HEK293T (cell line): ENCODE measurements at regions not wholly inside any gene's neighbourhood (a gene's known extent, or its start where the extent isn't known, plus 50 kb on each side); places are given as distances from the start of the nearest gene placed in this dataset.
A peak's percentile ranks its signal among the peaks of the same experiment; 100 is the strongest.

Experiments used
- CTCF ChIA-PET: fragments of 350-600 bp; formaldehyde crosslinking; extraction: SDS; loops from one replicate; lab custom pipeline; 2021; ENCODE audit warnings: antibody characterized with exemption, inconsistent platforms; lab: Yijun Ruan, JAX
- POLR2A ChIA-PET: fragments of 350-600 bp; formaldehyde crosslinking; extraction: SDS; loops from one replicate; lab custom pipeline; 2020; ENCODE audit warnings: antibody characterized with exemption, inconsistent platforms; lab: Yijun Ruan, JAX
- DNase-seq: peaks from one replicate; pipeline ENCODE4 v3.0.0; 2012; ENCODE audit warnings: mixed read lengths; ENCODE audit errors: extremely low spot score
- ARNT ChIP-seq: fragments of 450-650 bp; IDR thresholded peaks from 2 replicates; pipeline ENCODE4 v1.6.1; 2017; ENCODE audit warnings: mild to moderate bottlenecking
- BHLHE40 ChIP-seq: fragments of 450-650 bp; IDR thresholded peaks from 2 replicates; pipeline ENCODE4 v1.6.1; 2016; ENCODE audit warnings: mild to moderate bottlenecking, moderate library complexity, borderline replicate concordance
- CTBP1 ChIP-seq: fragments of 450-650 bp; IDR thresholded peaks from 2 replicates; pipeline ENCODE4 v1.6.1; 2016; ENCODE audit warnings: borderline replicate concordance
- ELF4 ChIP-seq: fragments of 450-650 bp; IDR thresholded peaks from 2 replicates; pipeline ENCODE4 v1.6.1; 2017; ENCODE audit warnings: antibody characterized with exemption
- FOXA1 ChIP-seq: fragments of 450-650 bp; IDR thresholded peaks from 2 replicates; pipeline ENCODE4 v1.6.1; 2016; ENCODE audit warnings: mild to moderate bottlenecking
- FOXK2 ChIP-seq: fragments of 450-650 bp; IDR thresholded peaks from 2 replicates; pipeline ENCODE4 v1.6.1; 2016; ENCODE audit warnings: mild to moderate bottlenecking
- FOXM1 ChIP-seq: fragments of 450-650 bp; IDR thresholded peaks from 2 replicates; pipeline ENCODE4 v1.6.1; 2017; ENCODE audit warnings: mild to moderate bottlenecking, borderline replicate concordance
- HDGF ChIP-seq: fragments of 450-650 bp; IDR thresholded peaks from 2 replicates; pipeline ENCODE4 v1.6.1; 2017; ENCODE audit warnings: antibody characterized with exemption, borderline replicate concordance
- L3MBTL2 ChIP-seq: fragments of 450-650 bp; conservative IDR thresholded peaks from 2 replicates; pipeline ENCODE4 v1.6.1; 2016; ENCODE audit warnings: mild to moderate bottlenecking
- LEF1 ChIP-seq: fragments of 450-650 bp; IDR thresholded peaks from 2 replicates; pipeline ENCODE4 v1.6.1; 2017; ENCODE audit warnings: mild to moderate bottlenecking, borderline replicate concordance
- NFRKB ChIP-seq: fragments of 450-650 bp; IDR thresholded peaks from 2 replicates; pipeline ENCODE4 v1.6.1; 2016; ENCODE audit warnings: mild to moderate bottlenecking, moderate library complexity
- PKNOX1 ChIP-seq: fragments of 450-650 bp; IDR thresholded peaks from 2 replicates; pipeline ENCODE4 v1.6.1; 2016
- SP1 ChIP-seq: fragments of 450-650 bp; IDR thresholded peaks from 2 replicates; pipeline ENCODE4 v1.6.1; 2017
- SUZ12 ChIP-seq: fragments of 450-650 bp; IDR thresholded peaks from 2 replicates; pipeline ENCODE4 v1.6.1; 2016; ENCODE audit warnings: mild to moderate bottlenecking
- TARDBP ChIP-seq: fragments of 450-650 bp; IDR thresholded peaks from 2 replicates; pipeline ENCODE4 v1.6.1; 2016
- ZNF384 ChIP-seq: fragments of 450-650 bp; IDR thresholded peaks from 2 replicates; pipeline ENCODE4 v1.6.1; 2016

- ChIA-PET CTCF (interaction anchor here (2.0 to 5.5 kb wide), 2 partner anchors 8 to 227 kb away, joined by 9 to 47 read pairs; no protein-coding TSS in a partner anchor), POLR2A (no interaction called here)
- no peak for DNase-seq
- TF ChIP-seq ELF4 (no peak), FOXM1 (no peak), BHLHE40 (no peak), FOXA1 (no peak), LEF1 (no peak), L3MBTL2 (no peak), ZNF384 (no peak), SUZ12 (no peak)
Observed at GRCh38 chr2:174690026-174690425, 74.2 kb downstream of the CHRNA1 start.

GRCh38 chr2:174688079-174688478 is 76.2 kb downstream of the CHRNA1 start:
- POLR2A ChIA-PET: no interaction called here
- no peak for DNase-seq
- CTCF ChIA-PET: interaction anchor here (0.6 to 5.5 kb wide), 8 partner anchors 8 to 225 kb away, joined by 3 to 47 read pairs (median 5); no protein-coding TSS in a partner anchor

GRCh38 chr2:174686430-174686829 is 77.8 kb downstream of the CHRNA1 start:
- ChIA-PET POLR2A (no interaction called here), CTCF (interaction anchor here (1.0 to 5.5 kb wide), 2 partner anchors 12 to 77 kb away, joined by 4 to 47 read pairs; no protein-coding TSS in a partner anchor)
- no peak for DNase-seq
- TF ChIP-seq L3MBTL2 (no peak), ELF4 (no peak), CTBP1 (no peak), NFRKB (no peak), PKNOX1 (no peak), FOXK2 (no peak), SP1 (no peak), ZNF384 (no peak), BHLHE40 (no peak), TARDBP (no peak), ARNT (no peak)

More at GRCh38 chr2:174688079-174688478, 76.2 kb downstream of the CHRNA1 start:
- TF ChIP-seq L3MBTL2 (no peak), FOXA1 (no peak), SP1 (no peak), FOXM1 (no peak), TARDBP (no peak), PKNOX1 (no peak)

- POLR2A ChIA-PET: interaction anchor here (0.5 to 0.8 kb wide), 2 partner anchors 12 to 208 kb away, joined by 3 to 4 read pairs; no protein-coding TSS in a partner anchor
- no peak for DNase-seq
- 0 out of 2 replicates have a peak, but pooled peaks have one; percentile 5 for TF ChIP-seq PKNOX1
- 0 out of 2 replicates have a peak, but pooled peaks have one; percentile 15 for TF ChIP-seq L3MBTL2
- TF ChIP-seq FOXA1: no peak
- TF ChIP-seq FOXK2: no peak
- no peak for TF ChIP-seq CTBP1
- TF ChIP-seq ARNT: no peak
- TF ChIP-seq LEF1: no peak
- no peak for TF ChIP-seq SUZ12
- no peak for TF ChIP-seq SP1
- no peak for TF ChIP-seq NFRKB
- no peak for TF ChIP-seq HDGF
- no peak for TF ChIP-seq FOXM1
- TF ChIP-seq ELF4: no peak
- CTCF ChIA-PET: interaction anchor here (1.0 kb wide), 1 partner anchor 14 kb away, joined by 6 read pairs; no protein-coding TSS in a partner anchor
Observed at GRCh38 chr2:174683392-174683759, 80.9 kb downstream of the CHRNA1 start.

GRCh38 chr2:174682578-174683391 is 81.5 kb downstream of the CHRNA1 start:
- POLR2A ChIA-PET: interaction anchor here (0.8 kb wide), 1 partner anchor 13 kb away, joined by 4 read pairs; no protein-coding TSS in a partner anchor
- TF ChIP-seq SP1 (no peak), LEF1 (0 out of 2 replicates have a peak, but pooled peaks have one; percentile 60), FOXM1 (peak; percentile 56), SUZ12 (no peak), CTBP1 (no peak), L3MBTL2 (peak; percentile 53)
- CTCF ChIA-PET: interaction anchor here (0.6 to 1.6 kb wide), 4 partner anchors 14 to 978 kb away, joined by 3 to 6 read pairs (median 6); no protein-coding TSS in a partner anchor
- DNase-seq: peak; percentile 70

- CTCF ChIA-PET: interaction anchor here (0.6 to 1.6 kb wide), 4 partner anchors 15 to 978 kb away, joined by 3 to 6 read pairs (median 6); no protein-coding TSS in a partner anchor
- DNase-seq: peak; percentile 40
- no peak for TF ChIP-seq SP1
- TF ChIP-seq L3MBTL2: no peak
- TF ChIP-seq ZNF384: no peak
- no peak for TF ChIP-seq ARNT
- no peak for TF ChIP-seq FOXA1
- TF ChIP-seq TARDBP: no peak
- TF ChIP-seq ELF4: no peak
- no peak for TF ChIP-seq SUZ12
- no peak for TF ChIP-seq NFRKB
- no peak for TF ChIP-seq FOXM1
- TF ChIP-seq HDGF: no peak
- no peak for TF ChIP-seq CTBP1
- TF ChIP-seq BHLHE40: no peak
- no peak for TF ChIP-seq PKNOX1
- POLR2A ChIA-PET: interaction anchor here (1.1 kb wide), 1 partner anchor 9 kb away, joined by 3 read pairs; no protein-coding TSS in a partner anchor
Observed at GRCh38 chr2:174682007-174682577, 82.2 kb downstream of the CHRNA1 start.
